Endothelial cell of umbilical vein (primary cell): ENCODE measurements at regions not wholly inside any gene's neighbourhood (a gene's known extent, or its start where the extent isn't known, plus 50 kb on each side); places are given as distances from the start of the nearest gene placed in this dataset.

Source experiments
- BruUV-seq: library from RNA; stranded (reverse); fragments of 400-500 nt; replicated peaks from 2 replicates; lab custom pipeline; 2021; lab: Mats Ljungman, UMichigan
- CTCF ChIA-PET: fragments of 300-600, 350-600 bp; sonication (Branson Sonifier 250); formaldehyde crosslinking; loops from one replicate; lab custom pipeline; 2021; ENCODE audit warnings: antibody characterized with exemption, inconsistent platforms; lab: Charles Lee
- POLR2A ChIA-PET: fragments of 300-600, 350-600 bp; sonication (Branson Sonifier 250); formaldehyde crosslinking; loops from one replicate; lab custom pipeline; 2021; ENCODE audit warnings: antibody characterized with exemption, inconsistent platforms; lab: Charles Lee
- DNase-seq: peaks from one replicate; pipeline ENCODE4 v3.0.0-alpha.2; 2011; ENCODE audit warnings: low read depth, low spot score
- FAIRE-seq: peaks from 2 replicates; lab custom pipeline; 2011; peaks lifted over from hg19 to GRCh38; lab: Jason Lieb, UNC
- H2AFZ ChIP-seq: 2 replicates; pipeline ENCODE4 v1.6.0; 2012; ENCODE audit warnings: low read depth, low read length, control low read depth, inconsistent platforms
- H3K27ac ChIP-seq: 2 replicates; pipeline ENCODE4 v1.5.1; 2011; ENCODE audit warnings: low read depth, mild to moderate bottlenecking, control low read depth, low read length, moderate library complexity; ENCODE audit not compliant: insufficient read depth
- H3K27me3 ChIP-seq, 2 experiments: 2 replicates each; pipeline versions ENCODE4 v1.6.0 to v1.6.1; 2011; ENCODE audit warnings: low read length in 2 of 2, mixed read lengths in 1 of 2; ENCODE audit not compliant: control insufficient read depth in 2 of 2, insufficient read depth in 2 of 2
- H3K36me3 ChIP-seq, 2 experiments: 2 replicates in 1 of 2; 3 replicates in 1 of 2; pipeline ENCODE4 v1.5.1; 2011; ENCODE audit warnings: low read length in 2 of 2, mild to moderate bottlenecking in 1 of 2, moderate library complexity in 1 of 2; ENCODE audit not compliant: control insufficient read depth in 2 of 2, insufficient read depth in 2 of 2; ENCODE audit errors: extremely low read depth in 1 of 2
- H3K4me1 ChIP-seq: 3 replicates; pipeline ENCODE4 v1.5.1; 2011; ENCODE audit warnings: mild to moderate bottlenecking, low read length; ENCODE audit not compliant: control insufficient read depth, insufficient read depth; ENCODE audit errors: extremely low read depth
- H3K4me2 ChIP-seq: 2 replicates; pipeline ENCODE4 v1.6.1; 2011; ENCODE audit warnings: low read length, control low read depth, mixed read lengths; ENCODE audit not compliant: insufficient read depth
- H3K4me3 ChIP-seq, 3 experiments: fragments of 200-600 bp in 1 of 3; sonication (generic), shearing (Covaris generic) in 1 of 3; replicated peaks in 1 of 3; 2 replicates each; pipeline ENCODE4 v1.5.1; 2011 to 2016; ENCODE audit warnings: control low read depth in 3 of 3, low read length in 3 of 3, mild to moderate bottlenecking in 2 of 3, inconsistent platforms in 1 of 3, low read depth in 1 of 3, moderate library complexity in 1 of 3; ENCODE audit not compliant: insufficient read depth in 1 of 3
- H3K79me2 ChIP-seq: 2 replicates; pipeline ENCODE4 v1.6.0; 2012; ENCODE audit warnings: low read length, inconsistent platforms; ENCODE audit not compliant: control insufficient read depth, insufficient read depth
- H3K9ac ChIP-seq: replicated peaks from 2 replicates; pipeline ENCODE3; 2011; ENCODE audit warnings: low read length, control low read depth; ENCODE audit not compliant: insufficient read depth; ENCODE audit errors: extremely low read depth
- H3K9me1 ChIP-seq: replicated peaks from 3 replicates; pipeline ENCODE4 v1.6.0; 2011; ENCODE audit warnings: mild to moderate bottlenecking, low read length; ENCODE audit not compliant: control insufficient read depth, insufficient read depth; ENCODE audit errors: extremely low read depth
- H3K9me3 ChIP-seq: replicated peaks from 2 replicates; pipeline ENCODE4 v1.5.1; 2012; ENCODE audit warnings: low read length, inconsistent platforms; ENCODE audit not compliant: control insufficient read depth, insufficient read depth
- H4K20me1 ChIP-seq: replicated peaks from 2 replicates; pipeline ENCODE3; 2011; ENCODE audit warnings: mild to moderate bottlenecking, low read length; ENCODE audit not compliant: control insufficient read depth, insufficient read depth; ENCODE audit errors: extremely low read depth
- CTCF ChIP-seq, 2 donors: IDR thresholded peaks; 1 replicate in 1 of 2; 2 replicates in 1 of 2; pipeline ENCODE4 v1.5.1; 2011; ENCODE audit warnings: low read length in 2 of 2, mild to moderate bottlenecking in 2 of 2, moderate library complexity in 2 of 2, control low read depth in 1 of 2, inconsistent platforms in 1 of 2, low read depth in 1 of 2; ENCODE audit not compliant: insufficient read depth in 1 of 2; ENCODE audit errors: extremely low read depth in 1 of 2
- EZH2 ChIP-seq: IDR thresholded peaks from 2 replicates; pipeline ENCODE4 v1.6.1; 2012; ENCODE audit warnings: borderline replicate concordance, low read depth, mild to moderate bottlenecking, moderate library complexity, low read length, inconsistent platforms; ENCODE audit not compliant: severe bottlenecking
- FOS ChIP-seq: IDR thresholded peaks from 2 replicates; pipeline ENCODE4 v1.6.1; 2011; ENCODE audit warnings: mild to moderate bottlenecking, low read length, moderate library complexity, borderline replicate concordance; ENCODE audit not compliant: insufficient read depth
- GATA2 ChIP-seq: IDR thresholded peaks from 2 replicates; pipeline ENCODE4 v1.7.0; 2011; ENCODE audit warnings: low read depth, mild to moderate bottlenecking, moderate library complexity, mixed read lengths, low read length; ENCODE audit not compliant: insufficient read length, insufficient read depth
- JUN ChIP-seq: IDR thresholded peaks from 2 replicates; pipeline ENCODE4 v1.6.1; 2011; ENCODE audit warnings: borderline replicate concordance, low read depth; ENCODE audit not compliant: insufficient read length, insufficient read depth
- MAX ChIP-seq: IDR thresholded peaks from 2 replicates; pipeline ENCODE4 v1.6.1; 2011; ENCODE audit not compliant: insufficient read depth, insufficient read length
- MYC ChIP-seq: IDR thresholded peaks from one replicate; pipeline ENCODE4 v1.6.1; 2011; ENCODE audit warnings: mild to moderate bottlenecking, low read depth, low read length
- POLR2A ChIP-seq: IDR thresholded peaks from 2 replicates; pipeline ENCODE4 v1.6.1; 2012; ENCODE audit warnings: low read depth, mild to moderate bottlenecking, control low read depth, low read length
- POLR2AphosphoS5 ChIP-seq: IDR thresholded peaks from 2 replicates; pipeline ENCODE4 v1.6.1; 2012; ENCODE audit warnings: low read depth, mild to moderate bottlenecking, control low read depth, low read length, moderate library complexity; ENCODE audit not compliant: insufficient read depth
- dilution Hi-C: fragments of 300-500 bp; cut with MboI; formaldehyde crosslinking; loops from one replicate; pipeline ENCODE4 v1.15.0; 2019; ENCODE audit warnings: low sequenced_read_pairs; ENCODE audit not compliant: extremely low pct_ligation_motif_present
- intact Hi-C: fragments of 100-400 bp; cut with micrococcal nuclease; formaldehyde crosslinking; loops from one replicate; pipeline ENCODE4 v1.10.0; 2022

- H3K36me3 ChIP-seq, result no peaks in the 10 kb centered on the region
- intact Hi-C loops (no loop called here), dilution Hi-C loops (no loop called here)
- no peak overlapping the region for H3K27ac ChIP-seq
- peaks cover 6 to 8% of the 10 kb centered on the region in 2 experiments for H3K27me3 ChIP-seq
- no peak for DNase-seq
- no peaks in the 10 kb centered on the region for H3K9me3 ChIP-seq
- no peaks in the 10 kb centered on the region for H3K79me2 ChIP-seq
- ChIA-PET CTCF (interaction anchor here (1.2 kb wide), 1 partner anchor 693 kb away, joined by 3 read pairs; no protein-coding TSS in a partner anchor), POLR2A (no interaction called here)
- H3K4me2 ChIP-seq, result no peak overlapping the region
- H2AFZ ChIP-seq, result no peak overlapping the region
- no peaks in the 10 kb centered on the region for H3K4me1 ChIP-seq
- BruUV-seq, result no TSS peak
- H3K4me3 ChIP-seq, result no peak overlapping the region
- H3K9me1 ChIP-seq, result no peaks in the 10 kb centered on the region
- H3K9ac ChIP-seq, result no peak overlapping the region
- TF ChIP-seq GATA2 (no peak), POLR2AphosphoS5 (no peak), CTCF (IDR thresholded peaks at IDR 0.05; ENCODE audit: extremely low read depth in 1 of 2, insufficient read depth in 1 of 2, low read depth in 1 of 2, low read length in 2 of 2) (no peak), POLR2A (no peak), MAX (no peak), JUN (no peak), MYC (no peak), EZH2 (no peak), FOS (no peak)
- H4K20me1 ChIP-seq, result no peaks in the 10 kb centered on the region
- no peak for FAIRE-seq
Observed at GRCh38 chr1:175844877-175845276, 101.5 kb upstream of the TNR start.
